ENCODE measurements at regions not wholly inside any gene's neighbourhood (a gene's known extent, or its start where the extent isn't known, plus 50 kb on each side); places are given as distances from the start of the nearest gene placed in this dataset.

GRCh38 chrX:103157496-103158316 lies 57.2 kb upstream of the BEX4 start:
- CTCF ChIA-PET, result interaction anchor here (1.0 kb wide), 4 partner anchors 91 to 257 kb away, joined by 3 to 15 read pairs (median 4); no protein-coding TSS in a partner anchor
- no peak overlapping the region for H3K9ac ChIP-seq (replicated peaks; ENCODE audit: extremely low read depth, insufficient read depth, low read length)

More at GRCh38 chrX:103157496-103158316, 57.2 kb upstream of the BEX4 start:
- Histone ChIP-seq H3K4me1 (ENCODE audit: control insufficient read depth, extremely low read depth, insufficient read depth, low read length) (peaks cover 2% of the 10 kb centered on the region), H2AFZ (ENCODE audit: low read depth, low read length) (no peak overlapping the region), H3K27ac (ENCODE audit: insufficient read depth, low read depth, low read length) (no peak overlapping the region), H3K9me3 (replicated peaks; ENCODE audit: control insufficient read depth, insufficient read depth, low read length) (no peaks in the 10 kb centered on the region), H4K20me1 (replicated peaks; ENCODE audit: control insufficient read depth, extremely low read depth, insufficient read depth, low read length) (no peaks in the 10 kb centered on the region), H3K4me3 (replicated peaks in 1 of 3; ENCODE audit: insufficient read depth in 1 of 3, low read depth in 1 of 3, low read length in 3 of 3) (no peak overlapping the region), H3K36me3 (ENCODE audit: control insufficient read depth in 2 of 2, extremely low read depth in 1 of 2, insufficient read depth in 2 of 2, low read length in 2 of 2) (no peaks in the 10 kb centered on the region), H3K79me2 (ENCODE audit: control insufficient read depth, insufficient read depth, low read length) (no peaks in the 10 kb centered on the region), H3K9me1 (replicated peaks; ENCODE audit: control insufficient read depth, extremely low read depth, insufficient read depth, low read length) (no peaks in the 10 kb centered on the region), H3K27me3 (ENCODE audit: control insufficient read depth in 2 of 2, insufficient read depth in 2 of 2, low read length in 2 of 2) (no peaks in the 10 kb centered on the region), H3K4me2 (ENCODE audit: insufficient read depth, low read length) (peak overlapping the region; percentile 21)
- intact Hi-C loops (cut with micrococcal nuclease) (loop anchor here (1.0 to 5.0 kb wide), 3 partner anchors 95 to 223 kb away; partner anchors contain the start of gene BEX1), dilution Hi-C loops (cut with MboI; ENCODE audit: extremely low pct_ligation_motif_present, low sequenced_read_pairs) (no loop called here)
- FAIRE-seq (peak; percentile 65), DNase-seq (ENCODE audit: low read depth, low spot score) (peak; percentile 58)
- POLR2A ChIA-PET, result no interaction called here
- peak; percentile 33 to 34 for TF ChIP-seq CTCF (IDR thresholded peaks at IDR 0.05; ENCODE audit: extremely low read depth in 1 of 2, insufficient read depth in 1 of 2, low read depth in 1 of 2, low read length in 2 of 2)
- no peak for TF ChIP-seq JUN (IDR thresholded peaks at IDR 0.05; ENCODE audit: borderline replicate concordance, insufficient read depth, insufficient read length, low read depth)
- TF ChIP-seq GATA2 (IDR thresholded peaks at IDR 0.05; ENCODE audit: insufficient read depth, insufficient read length, low read depth, low read length), result peak; percentile 61
- no peak for TF ChIP-seq MAX (IDR thresholded peaks at IDR 0.05; ENCODE audit: insufficient read depth, insufficient read length)
- BruUV-seq (replicated peaks), result no TSS peak
